GM10266 (cell line): ENCODE measurements at regions not wholly inside any gene's neighbourhood (a gene's known extent, or its start where the extent isn't known, plus 50 kb on each side); places are given as distances from the start of the nearest gene placed in this dataset.

Source experiments
- DNase-seq: peaks from one replicate; pipeline ENCODE4 v3.0.0; 2012; ENCODE audit errors: extremely low spot score
- CTCF ChIP-seq: IDR thresholded peaks from 2 replicates; pipeline ENCODE4 v1.5.1; 2012; ENCODE audit warnings: mild to moderate bottlenecking, low read depth; ENCODE audit not compliant: control insufficient read depth, insufficient read depth; ENCODE audit errors: missing control alignments

- TF ChIP-seq CTCF = no peak
- DNase-seq = no peak
These were observed 140.9 kb downstream of the EDN3 start for GRCh38 chr20:59441306-59441705.

DNA sequence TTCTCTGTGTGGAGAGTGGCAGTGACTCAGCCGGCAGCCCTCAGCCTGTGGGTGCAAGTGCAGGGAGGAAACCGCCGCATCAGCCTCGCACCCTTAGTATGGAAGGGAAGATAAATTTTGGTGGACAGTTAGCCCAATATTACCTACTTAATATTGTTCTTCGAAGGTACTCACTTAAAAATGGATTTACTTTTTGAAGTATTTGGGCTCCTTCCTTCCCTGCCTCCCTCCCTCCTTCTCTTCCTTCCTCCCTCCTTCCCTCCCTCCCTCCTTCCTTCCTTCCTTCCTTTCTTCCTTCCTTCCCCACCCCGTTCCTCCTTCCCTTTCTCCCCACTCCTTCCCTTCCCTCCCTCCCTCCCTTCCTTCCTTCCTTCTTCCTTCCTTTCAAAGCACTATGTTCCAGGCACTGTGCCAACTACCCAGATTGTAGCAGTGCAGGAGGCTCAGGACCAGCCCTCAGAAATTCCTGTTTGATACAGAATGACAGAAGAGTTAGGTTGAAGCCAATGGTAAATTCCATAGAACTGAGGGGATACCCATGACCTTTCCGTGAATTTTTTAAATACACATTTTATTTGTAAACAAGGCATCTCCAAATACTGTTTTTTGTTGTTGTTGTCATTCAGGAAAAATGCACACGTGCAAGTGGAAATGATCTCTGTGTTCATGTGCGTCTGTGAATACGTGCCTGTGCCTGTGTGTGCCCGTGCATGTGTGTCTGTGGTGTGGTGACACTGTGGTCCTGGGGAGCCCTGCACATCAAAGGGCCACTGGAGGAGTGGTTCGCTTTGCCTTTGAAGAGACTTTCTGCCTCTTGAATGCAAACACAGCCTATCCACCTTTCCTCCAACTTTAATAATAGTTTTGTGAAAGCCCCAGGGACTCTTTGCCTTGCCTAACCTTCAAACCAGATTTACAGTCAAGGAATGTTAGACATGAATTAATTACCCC lies 141.7 kb downstream of the EDN3 start:
- no peak for TF ChIP-seq CTCF
- no peak for DNase-seq

- TF ChIP-seq CTCF = no peak
- DNase-seq = no peak
These were observed 143.1 kb downstream of the EDN3 start for GRCh38 chr20:59443550-59443949.

- TF ChIP-seq CTCF = no peak
- DNase-seq = no peak
These were observed 146.0 kb downstream of the EDN3 start for GRCh38 chr20:59446376-59446775.

GRCh38 chr20:59448196-59448595 lies 147.8 kb downstream of the EDN3 start:
- TF ChIP-seq CTCF = no peak
- no peak for DNase-seq

DNA sequence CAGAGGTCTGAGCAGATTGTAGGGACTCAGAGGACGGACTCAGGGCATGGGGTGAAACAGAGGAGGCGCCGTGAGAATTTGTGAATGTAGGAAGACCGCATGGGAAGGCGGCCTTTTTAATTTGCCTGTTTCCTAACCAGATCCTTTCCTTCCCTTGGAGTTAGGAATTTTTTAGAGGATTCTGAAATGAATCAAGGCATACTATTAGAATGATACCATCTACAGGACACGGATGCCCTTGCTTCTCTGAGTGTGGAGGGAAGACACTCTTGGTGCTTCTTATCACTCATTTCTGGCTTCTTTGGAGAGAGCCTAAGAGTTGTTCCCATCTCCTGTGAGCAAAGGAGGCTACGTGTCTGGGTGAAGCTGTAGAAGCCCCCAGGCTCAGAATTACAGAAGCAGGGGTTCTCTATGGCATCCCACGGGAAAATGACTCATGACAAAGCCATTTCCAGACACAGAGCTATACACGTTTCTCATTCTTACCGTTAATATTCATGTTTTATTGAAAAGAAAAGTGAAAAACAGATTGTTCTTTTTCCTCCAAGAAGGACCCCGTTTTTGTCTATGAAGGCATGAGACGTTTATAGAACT lies 148.5 kb downstream of the EDN3 start:
- no peak for DNase-seq
- TF ChIP-seq CTCF = no peak

GRCh38 chr20:59451066-59451630 lies 150.7 kb downstream of the EDN3 start:
- TF ChIP-seq CTCF = no peak

More at GRCh38 chr20:59451066-59451630, 150.7 kb downstream of the EDN3 start:
- no peak for DNase-seq
